MM.1S (cell line): ENCODE measurements at regions not wholly inside any gene's neighbourhood (a gene's known extent, or its start where the extent isn't known, plus 50 kb on each side); places are given as distances from the start of the nearest gene placed in this dataset.

ENCODE experiments used
- EZH2 ChIP-seq: fragments of 300-600 bp; sonication (generic); optimal IDR thresholded peaks from 2 replicates; pipeline ENCODE3; 2017; ENCODE audit warnings: low read depth, mild to moderate bottlenecking, antibody characterized with exemption, low read length, mixed read lengths
- EZH2phosphoT487 ChIP-seq: fragments of 300-600 bp; sonication (generic); IDR thresholded peaks from 2 replicates; pipeline ENCODE4 v1.6.1; 2018; ENCODE audit warnings: antibody characterized with exemption, low read length
- TF ChIP-seq, protein P1 (sequence below): fragments of 300-600 bp; sonication (generic); IDR thresholded peaks from 2 replicates; pipeline ENCODE4 v1.5.1; 2016; ENCODE audit warnings: antibody characterized with exemption, low read length, mixed read lengths

GRCh38 chr10:24009115-24009514, 199.8 kb upstream of the KIAA1217 start:
- TF ChIP-seq, protein P1, sequence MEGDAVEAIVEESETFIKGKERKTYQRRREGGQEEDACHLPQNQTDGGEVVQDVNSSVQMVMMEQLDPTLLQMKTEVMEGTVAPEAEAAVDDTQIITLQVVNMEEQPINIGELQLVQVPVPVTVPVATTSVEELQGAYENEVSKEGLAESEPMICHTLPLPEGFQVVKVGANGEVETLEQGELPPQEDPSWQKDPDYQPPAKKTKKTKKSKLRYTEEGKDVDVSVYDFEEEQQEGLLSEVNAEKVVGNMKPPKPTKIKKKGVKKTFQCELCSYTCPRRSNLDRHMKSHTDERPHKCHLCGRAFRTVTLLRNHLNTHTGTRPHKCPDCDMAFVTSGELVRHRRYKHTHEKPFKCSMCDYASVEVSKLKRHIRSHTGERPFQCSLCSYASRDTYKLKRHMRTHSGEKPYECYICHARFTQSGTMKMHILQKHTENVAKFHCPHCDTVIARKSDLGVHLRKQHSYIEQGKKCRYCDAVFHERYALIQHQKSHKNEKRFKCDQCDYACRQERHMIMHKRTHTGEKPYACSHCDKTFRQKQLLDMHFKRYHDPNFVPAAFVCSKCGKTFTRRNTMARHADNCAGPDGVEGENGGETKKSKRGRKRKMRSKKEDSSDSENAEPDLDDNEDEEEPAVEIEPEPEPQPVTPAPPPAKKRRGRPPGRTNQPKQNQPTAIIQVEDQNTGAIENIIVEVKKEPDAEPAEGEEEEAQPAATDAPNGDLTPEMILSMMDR = no peak
- TF ChIP-seq EZH2 (no peak), EZH2phosphoT487 (no peak)
